SHP77 treated with DMSO at 0.1 percent for 48 hours (cell line): ENCODE measurements at regions not wholly inside any gene's neighbourhood (a gene's known extent, or its start where the extent isn't known, plus 50 kb on each side); places are given as distances from the start of the nearest gene placed in this dataset.

ENCODE experiments used
- DNase-seq: peaks from one replicate; lab custom pipeline; 2025; lab: John Stamatoyannopoulos, UW

DNA sequence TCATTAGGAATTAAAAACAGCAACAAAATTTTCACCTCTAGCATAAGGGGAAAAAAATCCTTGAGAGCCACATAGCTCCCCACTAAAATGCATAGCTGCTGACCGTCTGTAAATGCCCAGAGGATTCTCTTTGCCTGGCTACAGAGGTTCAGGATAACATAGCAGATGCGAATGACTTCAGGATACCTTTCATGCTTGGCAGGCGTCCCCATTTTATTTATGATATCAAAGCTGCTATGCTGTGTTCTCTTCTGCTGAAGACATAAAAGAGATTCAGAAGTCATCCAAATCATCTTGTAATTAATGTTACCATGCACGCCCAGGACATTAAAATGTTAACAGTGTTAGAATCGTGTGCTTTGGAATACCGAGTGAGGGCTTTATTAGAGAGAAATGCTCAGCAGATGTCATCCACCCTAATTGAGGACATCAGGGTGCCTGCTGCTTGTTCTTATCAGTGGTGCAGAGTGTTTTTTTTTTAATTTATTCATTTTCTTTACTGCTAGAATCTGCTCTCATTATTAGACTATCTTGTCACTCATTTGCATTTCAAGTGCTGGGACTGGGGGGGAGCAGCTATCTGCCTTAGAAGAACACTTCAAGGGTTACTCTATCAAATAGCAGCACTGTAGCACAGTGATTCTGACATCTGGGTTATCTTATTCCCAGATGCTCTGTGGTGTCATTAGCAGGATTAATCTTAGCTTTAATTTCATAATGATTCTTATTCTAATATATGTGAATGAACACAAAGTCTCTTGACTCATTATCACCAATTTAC lies 139.5 kb downstream of the ZNF326 start:
- DNase-seq: no peak

DNA sequence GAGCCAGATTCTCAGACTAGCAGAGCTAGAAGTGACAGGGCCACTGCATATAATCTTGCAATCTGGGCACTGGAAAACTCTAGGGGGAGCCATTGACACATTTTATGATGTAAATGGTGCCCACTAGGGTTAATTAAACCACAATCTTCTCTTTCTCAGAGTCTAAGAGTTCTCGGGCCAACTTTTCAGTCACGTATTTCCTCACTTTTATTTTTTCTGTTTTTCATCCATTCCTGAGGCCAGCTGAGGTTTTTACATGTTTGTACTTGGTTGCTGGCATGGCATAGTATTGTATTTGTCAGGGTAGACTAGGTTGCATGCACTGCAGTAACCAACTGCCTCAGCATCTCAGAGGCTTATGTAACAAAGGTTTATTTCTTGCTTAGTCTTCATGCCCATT lies 138.2 kb downstream of the ZNF326 start:
- DNase-seq: peak; percentile 31

DNA sequence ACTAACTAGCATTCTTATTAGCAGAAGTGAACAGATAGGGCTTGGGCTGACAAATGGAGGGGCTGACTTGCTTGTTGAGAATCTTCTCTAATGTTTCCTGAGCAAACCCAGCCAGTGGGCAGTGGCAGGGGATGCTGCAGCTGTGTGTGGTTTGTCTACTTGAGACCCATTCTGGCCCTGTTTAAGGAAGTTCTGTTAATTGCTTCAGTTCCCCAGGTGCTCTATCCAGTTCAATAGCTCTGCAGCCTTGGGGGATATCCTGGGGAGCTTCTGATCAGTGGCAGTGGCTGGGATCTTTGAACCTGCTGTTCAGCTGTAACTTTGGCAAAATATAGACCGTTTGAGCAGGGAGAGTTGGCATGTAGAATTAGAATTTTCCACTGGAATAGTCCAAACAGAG lies 137.4 kb downstream of the ZNF326 start:
- DNase-seq: no peak

DNA sequence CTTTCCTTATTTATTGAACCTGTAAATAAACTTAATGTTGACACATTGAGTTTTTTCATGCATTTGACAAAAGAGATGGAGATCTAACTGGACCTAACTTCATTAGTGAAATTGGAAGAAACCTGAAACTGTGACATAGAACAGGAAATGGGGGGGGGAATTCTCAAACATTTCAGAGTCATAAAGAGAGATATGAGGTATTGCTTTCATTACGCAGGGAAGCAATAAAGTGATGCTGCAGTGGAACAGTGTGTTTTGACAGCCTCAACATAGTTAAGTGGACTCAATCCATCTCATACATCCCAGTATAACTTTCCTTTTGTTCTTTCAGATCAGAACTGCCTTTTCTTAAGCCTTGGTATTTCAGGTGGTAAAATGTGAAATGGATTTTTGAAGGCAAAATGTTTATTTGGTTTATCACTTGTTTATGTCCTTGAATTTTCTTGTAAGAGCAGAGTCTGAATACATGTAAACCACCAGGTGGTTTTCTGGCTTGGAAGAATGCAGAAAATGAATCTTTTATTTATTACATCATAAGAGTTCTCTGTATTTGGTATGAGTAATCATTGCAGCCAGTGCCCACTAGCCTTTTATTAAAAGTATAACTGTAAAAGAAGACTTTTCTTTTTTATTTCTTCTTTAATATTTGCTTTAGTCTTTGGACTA lies 132.5 kb downstream of the ZNF326 start:
- no peak for DNase-seq

DNA sequence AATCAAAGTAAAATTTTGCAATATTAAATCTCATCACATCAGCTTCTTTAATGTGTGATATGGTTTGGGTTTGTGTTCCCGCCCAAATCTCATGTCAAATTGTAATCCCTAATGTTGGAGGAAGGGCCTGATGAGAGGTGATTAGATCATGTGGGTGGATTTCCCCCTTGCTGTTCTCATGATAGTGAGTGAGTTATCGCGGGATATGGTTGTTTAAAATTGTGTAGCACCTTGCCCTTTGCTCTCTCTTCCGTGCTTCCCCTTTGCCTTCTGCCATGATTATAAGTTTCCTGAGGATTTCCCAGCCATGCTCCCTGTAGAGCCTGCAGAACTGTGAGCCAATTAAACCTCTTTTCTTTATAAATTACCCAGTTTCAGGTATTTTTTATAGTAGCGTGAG lies 131.9 kb downstream of the ZNF326 start:
- DNase-seq: no peak

DNA sequence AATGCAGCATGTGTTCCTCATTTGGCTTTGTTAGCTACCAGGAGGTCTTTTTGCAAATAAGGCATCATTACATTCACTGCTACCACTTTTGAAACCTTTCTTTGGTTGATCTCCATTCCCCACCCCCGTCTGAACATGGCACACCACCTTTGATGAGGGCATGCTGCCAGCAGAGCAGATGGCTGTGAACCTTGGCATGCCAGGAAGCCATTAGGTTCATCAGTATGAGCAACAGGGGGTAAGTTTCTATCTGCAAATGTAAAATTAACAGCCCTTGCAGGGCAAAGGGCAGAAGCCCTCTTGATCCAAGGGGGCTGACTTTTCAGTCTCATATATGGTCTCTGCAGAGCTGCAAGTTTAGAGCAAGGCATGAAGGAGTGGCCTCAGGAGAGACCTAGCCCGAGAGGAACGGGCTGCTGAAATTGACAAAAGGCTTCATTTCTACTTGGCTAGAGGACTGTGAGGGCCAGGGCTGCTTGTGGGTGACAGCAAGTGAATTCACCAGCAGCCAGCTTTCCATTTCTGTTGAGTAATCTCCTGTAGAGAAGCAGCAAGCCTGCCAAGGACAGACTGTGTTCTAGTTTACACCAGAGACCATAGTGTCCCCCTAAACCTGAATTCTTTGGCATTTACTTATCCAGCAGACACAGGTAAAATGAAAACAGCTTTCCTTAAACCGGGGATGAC lies 127.9 kb downstream of the ZNF326 start:
- no peak for DNase-seq

DNA sequence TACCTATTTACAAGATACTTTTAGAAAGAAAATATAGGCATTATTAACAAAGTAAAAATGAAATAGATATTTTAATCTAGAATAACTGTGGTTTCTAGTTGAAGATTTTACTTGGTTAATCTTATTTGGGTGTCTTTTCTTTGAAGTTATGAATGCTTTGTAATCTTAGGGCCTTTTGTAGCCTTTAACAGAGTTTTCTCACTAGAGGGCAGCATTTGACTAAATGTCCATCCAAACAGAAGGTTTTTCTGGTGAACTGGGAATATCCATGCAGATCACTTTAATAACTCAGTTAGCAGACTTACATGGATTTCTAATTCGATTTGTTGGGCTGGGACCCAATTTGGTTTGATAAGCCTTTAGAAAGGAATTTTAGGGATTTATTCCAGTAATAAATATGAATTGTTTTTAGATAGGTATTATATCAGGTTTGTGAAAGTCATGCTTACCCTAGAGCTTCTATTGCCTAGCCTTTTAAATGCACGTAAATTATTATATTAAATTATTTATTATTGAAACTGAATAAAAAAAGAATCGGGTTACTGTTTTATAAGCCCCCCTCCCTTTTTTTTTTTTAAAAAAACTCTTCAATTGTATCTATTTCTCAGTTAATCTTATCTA lies 119.7 kb downstream of the ZNF326 start:
- peak; percentile 19 for DNase-seq

DNA sequence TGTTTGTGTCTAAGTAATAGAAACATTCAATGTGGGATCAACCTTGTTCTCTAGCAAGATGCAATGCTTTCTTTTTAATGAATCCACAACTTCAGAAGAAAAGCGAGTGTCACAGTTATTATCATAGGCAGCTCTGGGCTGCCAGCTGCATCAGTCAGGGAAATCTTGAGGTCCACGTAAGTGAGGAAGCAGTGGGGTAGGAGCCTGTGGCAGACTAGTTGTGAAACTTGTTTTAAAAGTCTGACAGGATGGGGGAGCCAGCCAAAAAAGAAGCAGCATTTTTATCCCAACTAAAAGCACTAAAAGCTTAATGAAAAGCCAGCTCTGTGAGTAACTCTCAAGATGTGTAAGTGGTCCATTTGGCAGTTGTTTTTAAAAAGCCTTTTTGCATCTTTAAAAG lies 113.1 kb downstream of the ZNF326 start:
- no peak for DNase-seq

DNA sequence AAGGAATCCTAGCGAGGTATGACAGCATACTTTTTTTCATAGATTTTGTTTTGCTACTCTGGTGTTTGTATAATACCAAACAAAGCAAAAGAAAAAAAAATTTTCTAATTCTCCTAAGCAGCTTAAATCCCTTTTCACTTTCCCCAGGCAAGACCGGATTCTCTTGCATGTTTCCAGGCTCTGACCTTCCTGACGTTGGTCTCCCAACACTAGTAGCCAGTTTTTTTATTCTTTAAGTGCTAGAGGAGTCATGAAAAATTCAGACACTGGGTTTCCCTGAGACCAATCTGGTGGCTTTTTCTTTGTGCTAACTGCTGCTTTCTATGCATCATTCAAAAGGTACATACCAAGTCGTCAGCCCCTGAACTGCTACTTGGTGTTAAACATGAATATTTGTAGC lies 111.4 kb downstream of the ZNF326 start:
- no peak for DNase-seq

DNA sequence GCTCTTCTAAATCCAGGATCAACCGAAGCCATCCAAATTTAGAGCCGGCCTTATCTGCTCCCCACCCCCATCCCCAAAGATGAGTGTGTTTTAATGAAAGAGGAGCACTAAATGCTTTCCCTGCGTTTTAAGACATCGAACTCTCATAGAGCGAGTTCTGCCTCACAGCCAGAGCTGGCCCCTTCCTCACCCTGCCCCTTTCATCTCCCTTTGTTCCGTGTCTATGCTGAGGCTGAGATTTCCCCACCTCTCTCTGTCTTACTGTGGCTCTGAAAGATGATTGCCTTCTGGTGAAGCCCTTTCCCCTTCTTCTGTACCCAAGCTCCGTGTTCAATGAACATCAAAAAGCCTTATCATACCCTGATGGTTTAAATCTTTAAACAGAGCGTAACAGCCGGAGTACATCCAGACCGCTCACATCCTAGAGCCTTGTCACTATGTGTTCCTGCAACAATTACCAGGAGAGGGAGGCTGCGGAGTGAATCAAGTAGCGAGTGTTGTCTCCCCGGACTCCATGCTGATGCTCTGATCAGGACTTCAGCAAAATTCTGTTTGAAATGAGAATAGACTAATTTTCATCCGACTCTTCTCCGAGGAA lies 110.1 kb downstream of the ZNF326 start:
- no peak for DNase-seq

DNA sequence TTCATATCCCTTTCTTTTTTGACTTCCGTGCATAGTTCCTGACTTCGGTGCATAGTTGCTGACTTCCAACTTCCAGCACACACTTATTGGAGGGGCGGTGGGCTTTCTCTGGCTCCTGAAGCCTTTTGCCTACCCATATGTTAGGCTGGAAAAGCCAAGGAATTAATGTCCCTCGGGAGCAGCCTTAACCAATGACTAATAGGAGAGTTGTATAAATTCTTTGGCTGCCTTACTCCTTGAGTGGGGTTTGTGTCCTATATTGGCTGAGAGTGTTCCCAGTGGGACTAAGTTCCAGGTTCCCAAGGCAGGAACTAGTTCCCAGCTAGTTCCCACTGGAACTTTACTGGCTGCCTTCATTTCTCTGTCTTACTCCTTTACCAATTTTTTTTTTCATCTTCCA lies 105.7 kb downstream of the ZNF326 start:
- no peak for DNase-seq

DNA sequence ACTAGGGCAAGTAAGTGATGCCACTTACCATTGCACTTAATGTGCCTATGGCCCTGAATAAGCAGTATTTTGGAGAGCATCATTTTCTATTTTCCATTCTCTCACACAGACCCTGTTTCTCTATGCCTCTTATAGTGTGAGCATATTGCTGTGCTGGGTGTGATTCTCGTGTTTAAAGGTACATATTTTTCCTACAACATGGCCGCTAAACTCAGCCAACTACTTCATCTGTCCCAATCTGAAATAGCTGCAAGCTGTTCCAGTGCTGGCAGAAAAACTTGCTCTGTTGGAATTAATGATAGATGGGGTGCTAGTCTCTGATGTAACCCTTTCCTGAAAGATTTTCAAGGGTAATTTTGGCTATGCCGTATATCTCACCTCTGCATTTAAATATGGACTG lies 97.5 kb downstream of the ZNF326 start:
- DNase-seq: no peak
